Bronchial epithelial cell (primary cell): ENCODE measurements at regions not wholly inside any gene's neighbourhood (a gene's known extent, or its start where the extent isn't known, plus 50 kb on each side); places are given as distances from the start of the nearest gene placed in this dataset.

Experiments
- DNase-seq: peaks from one replicate; pipeline ENCODE4 v3.0.0-alpha.2; 2010; ENCODE audit warnings: low read depth
- FAIRE-seq: peaks from 2 replicates; lab custom pipeline; 2011; peaks lifted over from hg19 to GRCh38; lab: Jason Lieb, UNC
- H3K27me3 ChIP-seq: 2 replicates; pipeline ENCODE4 v1.5.1; 2011; ENCODE audit warnings: low read length; ENCODE audit not compliant: control insufficient read depth, insufficient read depth
- H3K36me3 ChIP-seq: 2 replicates; pipeline ENCODE4 v1.5.1; 2011; ENCODE audit warnings: low read length; ENCODE audit not compliant: control insufficient read depth, insufficient read depth
- H3K4me3 ChIP-seq: 2 replicates; pipeline ENCODE4 v1.5.1; 2011; ENCODE audit warnings: mild to moderate bottlenecking, low read depth, low read length, control low read depth
- CTCF ChIP-seq: IDR thresholded peaks from 2 replicates; pipeline ENCODE4 v1.5.1; 2011; ENCODE audit warnings: mild to moderate bottlenecking, moderate library complexity, low read length, control low read depth, inconsistent platforms; ENCODE audit not compliant: insufficient read depth, severe bottlenecking

GRCh38 chr11:42049186-42049585 lies 589.7 kb upstream of the LRRC4C start:
- DNase-seq (no peak), FAIRE-seq (no peak)
- TF ChIP-seq CTCF: no peak
- Histone ChIP-seq H3K36me3 (no peaks in the 10 kb centered on the region), H3K27me3 (no peaks in the 10 kb centered on the region), H3K4me3 (no peak overlapping the region)

- Histone ChIP-seq H3K27me3 (no peaks in the 10 kb centered on the region), H3K4me3 (no peak overlapping the region), H3K36me3 (no peaks in the 10 kb centered on the region)
- TF ChIP-seq CTCF: no peak
- DNase-seq: no peak
- no peak for FAIRE-seq
Observed at GRCh38 chr11:42049650-42050049, 590.2 kb upstream of the LRRC4C start.

GRCh38 chr11:42054351-42054900 lies 595.0 kb upstream of the LRRC4C start:
- no peaks in the 10 kb centered on the region for H3K36me3 ChIP-seq
- no peak overlapping the region for H3K4me3 ChIP-seq
- no peak for FAIRE-seq
- TF ChIP-seq CTCF: no peak
- no peak for DNase-seq
- H3K27me3 ChIP-seq: no peaks in the 10 kb centered on the region

GRCh38 chr11:42055606-42056005 lies 596.2 kb upstream of the LRRC4C start:
- no peak overlapping the region for H3K4me3 ChIP-seq
- TF ChIP-seq CTCF: no peak
- H3K27me3 ChIP-seq: no peaks in the 10 kb centered on the region
- DNase-seq (no peak), FAIRE-seq (no peak)
- H3K36me3 ChIP-seq: no peaks in the 10 kb centered on the region

GRCh38 chr11:42058794-42059193 lies 599.3 kb upstream of the LRRC4C start:
- TF ChIP-seq CTCF: no peak
- Histone ChIP-seq H3K4me3 (no peak overlapping the region), H3K27me3 (no peaks in the 10 kb centered on the region), H3K36me3 (no peaks in the 10 kb centered on the region)
- FAIRE-seq (no peak), DNase-seq (no peak)

- no peak for DNase-seq
- TF ChIP-seq CTCF: no peak
- Histone ChIP-seq H3K36me3 (no peaks in the 10 kb centered on the region), H3K4me3 (no peak overlapping the region), H3K27me3 (no peaks in the 10 kb centered on the region)
- no peak for FAIRE-seq
Observed at GRCh38 chr11:42065199-42065598, 605.7 kb upstream of the LRRC4C start.
